HK-2 (cell line): ENCODE measurements at regions not wholly inside any gene's neighbourhood (a gene's known extent, or its start where the extent isn't known, plus 50 kb on each side); places are given as distances from the start of the nearest gene placed in this dataset.
"Not testable (repeated sequence)": the region's sequence is repeated elsewhere in the genome, so short reads cannot be mapped to it uniquely, and the experiment has no call there.

ENCODE experiments used
- DNase-seq: peaks from one replicate; pipeline ENCODE4 v3.0.0-alpha.2; 2018; ENCODE audit not compliant: unreplicated experiment

DNA sequence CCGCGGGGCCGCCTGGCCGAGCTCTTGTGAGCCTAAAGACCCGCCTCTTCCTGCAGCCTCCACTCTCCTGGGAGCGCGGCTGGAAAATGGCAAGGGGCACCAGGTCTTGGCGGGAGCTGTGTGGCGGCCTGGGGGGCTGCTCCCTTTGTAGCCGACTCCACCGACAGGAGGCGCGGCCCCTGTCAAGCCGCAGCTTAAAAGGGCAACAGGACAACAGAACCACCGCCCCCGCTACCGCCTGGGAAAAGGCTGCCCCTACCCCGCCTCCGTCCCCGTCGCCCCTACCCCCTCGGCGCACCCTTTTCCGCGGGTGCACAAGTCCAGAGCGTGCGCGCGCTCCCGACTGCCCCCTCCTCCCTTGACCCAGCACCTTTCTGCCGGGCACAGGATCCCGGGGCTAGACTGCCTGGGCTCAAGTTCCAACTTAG, 60.3 kb downstream of the GOLGA8K start:
- DNase-seq = peak; percentile 40

DNA sequence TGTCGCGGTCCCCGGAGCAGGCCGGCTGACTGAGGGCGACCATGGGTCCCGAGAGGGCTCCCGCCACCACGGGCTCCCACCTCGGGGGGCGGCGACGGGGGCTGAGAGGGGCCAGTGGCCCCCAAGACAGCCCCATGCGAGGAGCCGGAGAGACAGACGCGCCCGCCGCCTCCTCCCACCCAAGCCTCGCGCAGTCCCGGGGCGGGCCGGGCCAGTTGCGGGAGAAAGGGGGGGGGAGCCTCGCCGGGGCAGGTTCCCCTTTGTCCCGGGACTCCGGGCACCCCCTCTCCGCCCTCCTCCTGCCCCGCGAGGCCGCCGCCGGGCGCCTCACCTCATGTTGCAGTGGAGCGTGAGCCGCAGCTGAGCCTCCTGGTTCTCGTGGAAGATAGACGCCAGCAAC, 60.8 kb downstream of the GOLGA8K start:
- not testable (repeated sequence) for DNase-seq

DNA sequence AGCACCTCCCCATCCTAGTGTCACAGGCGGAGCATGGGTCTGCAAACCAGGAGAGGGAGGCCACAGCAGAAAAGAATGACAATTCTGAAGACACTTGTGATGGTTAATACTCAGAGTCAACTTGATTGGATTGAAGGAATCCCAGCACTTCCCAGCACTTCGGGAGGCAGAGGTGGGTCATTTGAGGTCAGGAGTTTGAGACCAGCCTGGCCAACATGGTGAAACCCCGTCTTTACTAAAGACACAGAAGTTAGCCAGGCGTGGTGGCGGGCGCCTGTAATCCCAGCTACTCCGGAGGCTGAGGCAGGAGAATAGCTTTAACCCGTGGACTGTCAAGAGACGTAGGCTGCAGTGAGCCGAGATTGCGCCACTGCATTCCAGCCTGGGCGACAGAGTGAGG, 61.6 kb downstream of the GOLGA8K start:
- not testable (repeated sequence) for DNase-seq

DNA sequence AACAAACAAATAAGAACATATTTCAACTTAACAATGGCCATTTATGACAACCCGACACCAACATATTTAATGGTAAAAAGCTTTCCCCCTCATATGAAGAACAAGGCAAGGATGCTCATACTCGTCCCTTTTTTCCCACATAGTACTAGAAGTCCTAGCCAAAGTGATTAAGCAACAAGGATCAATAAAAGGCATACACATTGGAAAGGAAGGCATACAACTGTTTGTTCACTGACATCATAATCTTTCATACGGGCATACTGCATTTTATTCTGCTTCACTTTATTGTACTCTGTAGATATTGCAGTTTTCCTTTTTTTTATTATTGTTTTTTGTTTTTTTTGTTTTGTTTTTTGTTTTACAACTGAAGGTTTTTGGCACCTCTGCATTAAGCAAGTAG, 66.3 kb downstream of the GOLGA8K start:
- DNase-seq = not testable (repeated sequence)

DNA sequence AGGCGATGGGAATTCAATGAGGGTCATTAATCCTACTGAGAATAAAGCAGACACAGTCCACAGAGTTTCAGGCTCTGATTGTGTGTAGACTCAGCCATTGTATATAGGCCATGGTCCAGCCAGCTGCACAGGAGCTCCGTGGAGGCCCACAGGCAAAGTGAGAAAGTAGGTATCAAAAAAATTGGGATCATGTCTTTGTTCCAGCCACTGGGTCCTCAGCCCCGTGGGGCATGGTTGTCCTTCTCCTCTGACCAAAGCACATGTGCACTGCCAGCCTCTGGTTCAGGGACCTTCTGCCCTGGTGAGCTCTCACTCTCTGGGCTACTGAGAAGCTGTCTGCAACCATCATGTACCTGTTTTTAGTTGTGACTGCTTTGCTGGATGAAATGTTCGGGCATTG, 79.7 kb downstream of the GOLGA8K start:
- DNase-seq = not testable (repeated sequence)

DNA sequence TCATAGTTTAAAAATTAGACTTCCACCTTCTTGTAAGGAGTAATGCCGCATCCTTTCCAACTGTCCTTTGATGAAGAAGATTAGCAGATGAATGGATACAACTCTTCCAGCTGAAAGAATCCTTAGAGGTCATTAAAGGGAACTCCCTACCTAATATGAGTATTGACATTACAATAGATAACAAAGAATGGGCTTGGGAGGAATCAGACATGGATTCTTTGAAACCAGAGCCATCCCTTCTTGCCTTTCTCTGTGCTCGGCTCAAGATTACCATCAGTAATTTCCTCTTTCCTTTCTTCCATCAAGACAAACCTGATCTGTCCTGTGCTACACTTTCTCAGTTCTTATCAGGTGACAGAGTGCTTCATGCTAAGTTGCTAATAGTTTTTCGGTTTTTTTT, 83.8 kb downstream of the GOLGA8K start:
- DNase-seq = not testable (repeated sequence)

DNA sequence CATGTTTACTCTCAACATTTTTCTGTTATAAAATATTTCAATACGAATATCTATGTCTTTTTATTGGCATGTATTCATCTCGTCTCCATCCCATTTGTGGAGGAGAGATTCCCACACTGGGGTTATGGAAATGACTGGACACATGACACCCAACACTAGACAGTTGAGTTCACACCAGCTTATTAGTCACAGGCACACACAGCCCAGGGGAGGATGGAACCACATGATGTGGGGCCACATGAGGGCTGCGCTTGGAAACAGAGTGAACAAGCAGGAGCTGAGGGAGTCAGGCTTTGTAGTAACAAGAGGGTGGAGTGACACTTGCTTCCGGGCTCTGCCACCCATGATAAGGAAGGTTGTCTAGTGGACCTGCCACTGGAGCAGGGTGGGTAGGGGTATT, 86.6 kb downstream of the GOLGA8K start:
- DNase-seq = not testable (repeated sequence)

DNA sequence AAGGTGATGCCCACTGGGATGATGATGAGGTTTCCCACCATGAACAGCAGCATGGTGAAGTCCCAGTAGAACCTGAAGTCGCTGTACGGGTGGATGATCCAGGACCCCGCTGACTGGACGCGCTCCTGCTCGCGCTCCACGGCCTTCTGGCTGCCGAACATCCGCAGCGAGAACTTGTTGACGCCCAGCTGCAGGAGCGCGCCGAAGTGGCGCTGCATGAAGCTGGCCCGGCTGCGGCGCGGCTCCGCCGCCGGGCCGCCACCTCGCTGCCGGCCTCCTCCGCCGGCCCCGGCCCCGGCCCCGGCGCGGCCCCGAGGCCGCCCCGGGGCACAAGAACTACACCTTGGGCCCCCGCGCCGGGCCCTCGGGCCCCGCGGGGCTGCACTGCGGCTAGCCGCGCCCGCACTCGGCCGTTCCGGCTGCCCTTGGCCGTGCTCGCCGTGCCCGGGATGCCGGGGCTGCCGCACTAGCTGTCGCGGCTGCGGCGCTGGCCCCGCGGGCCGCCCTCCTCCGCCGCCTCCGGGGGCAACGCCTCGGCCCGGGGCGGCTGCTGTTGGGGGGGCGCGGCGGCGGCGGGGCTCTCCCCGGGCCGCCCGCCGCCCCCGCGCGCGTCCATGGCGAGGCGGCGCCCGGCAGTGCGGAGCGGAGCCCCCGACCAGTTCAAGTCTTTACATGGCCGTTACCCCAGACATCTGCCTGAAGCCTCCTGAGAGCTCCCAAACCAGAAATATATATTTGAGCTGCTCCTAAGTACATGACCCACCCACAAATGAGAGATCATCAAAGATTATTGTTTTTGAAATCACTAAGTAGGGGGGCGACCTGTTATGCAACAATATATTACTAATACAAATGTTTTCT, 87.8 kb downstream of the GOLGA8K start:
- not testable (repeated sequence) for DNase-seq

DNA sequence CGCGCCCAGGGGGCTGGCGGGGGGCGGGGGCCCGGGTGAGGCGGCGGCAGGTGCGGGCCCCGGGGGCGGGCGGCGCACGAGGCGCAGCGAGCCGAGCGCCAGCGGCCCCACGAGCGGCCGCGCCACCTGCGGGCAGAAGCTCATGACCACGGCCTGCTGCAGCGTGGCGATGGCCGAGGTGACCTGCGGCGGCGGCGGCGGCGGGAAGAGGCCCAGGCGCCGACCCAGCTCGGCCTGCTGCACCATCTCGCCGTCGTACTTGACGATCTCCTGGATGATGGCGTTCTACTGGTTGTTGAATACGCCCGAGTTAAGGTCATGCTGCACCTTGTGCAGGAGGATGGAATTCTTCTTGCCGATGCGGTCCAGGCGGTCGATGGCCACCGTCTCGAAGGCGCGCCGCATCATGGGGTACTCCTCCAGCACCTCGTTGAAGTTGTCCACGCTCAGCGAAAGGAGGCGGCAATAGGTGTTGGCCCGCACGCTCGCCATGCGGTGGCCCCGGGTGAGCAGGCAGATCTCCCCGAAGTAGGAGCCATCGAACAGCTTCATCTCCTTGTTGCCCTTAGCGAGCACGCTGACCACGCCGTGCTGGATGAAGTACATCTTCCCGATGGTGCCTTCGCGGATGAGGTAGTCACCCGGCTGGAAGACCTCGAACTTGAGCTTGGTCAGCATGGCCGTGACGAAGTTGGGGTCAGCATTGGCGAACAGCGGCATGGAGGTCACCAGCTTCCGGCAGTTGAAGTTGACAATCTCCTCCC, 89.5 kb downstream of the GOLGA8K start:
- not testable (repeated sequence) for DNase-seq

DNA sequence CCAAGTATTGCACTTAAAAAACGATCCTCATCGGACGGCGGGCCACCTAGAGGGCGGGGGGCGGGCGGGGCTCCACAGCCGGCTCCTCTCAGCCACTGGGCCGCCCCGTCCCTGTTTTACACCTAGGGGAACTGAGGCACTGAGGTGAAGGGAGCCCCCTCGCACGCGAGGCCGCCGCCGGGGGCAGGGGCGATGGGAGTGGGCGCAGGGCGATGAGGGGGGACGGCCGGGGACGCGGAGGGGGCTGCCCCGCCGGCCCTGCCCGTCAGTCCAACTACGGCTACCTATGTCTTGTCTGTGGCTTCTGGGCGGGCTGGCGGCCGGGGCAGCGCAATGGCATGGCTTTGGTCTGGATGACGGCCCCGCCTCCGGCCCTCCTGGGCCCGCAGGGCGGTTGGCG, 90.4 kb downstream of the GOLGA8K start:
- not testable (repeated sequence) for DNase-seq

DNA sequence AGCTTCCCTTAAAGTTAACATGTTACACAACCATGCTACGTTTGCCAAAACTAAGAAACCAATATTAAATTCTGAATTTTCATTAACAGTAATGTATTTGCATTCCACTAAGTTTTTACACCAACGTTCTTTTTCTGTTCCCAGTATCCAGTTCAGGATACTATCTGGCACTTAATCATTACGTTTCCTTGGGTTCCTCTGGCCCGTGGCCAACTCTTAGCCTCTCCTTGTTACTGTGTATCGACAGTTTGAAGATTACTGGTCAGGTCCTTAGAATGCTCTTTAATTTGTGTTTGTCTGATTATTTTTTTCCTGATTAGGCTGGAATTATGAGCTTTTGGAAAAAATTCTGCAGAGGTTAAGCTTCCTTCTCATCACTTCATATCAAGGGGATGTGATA, 95.5 kb downstream of the GOLGA8K start:
- DNase-seq = not testable (repeated sequence)

DNA sequence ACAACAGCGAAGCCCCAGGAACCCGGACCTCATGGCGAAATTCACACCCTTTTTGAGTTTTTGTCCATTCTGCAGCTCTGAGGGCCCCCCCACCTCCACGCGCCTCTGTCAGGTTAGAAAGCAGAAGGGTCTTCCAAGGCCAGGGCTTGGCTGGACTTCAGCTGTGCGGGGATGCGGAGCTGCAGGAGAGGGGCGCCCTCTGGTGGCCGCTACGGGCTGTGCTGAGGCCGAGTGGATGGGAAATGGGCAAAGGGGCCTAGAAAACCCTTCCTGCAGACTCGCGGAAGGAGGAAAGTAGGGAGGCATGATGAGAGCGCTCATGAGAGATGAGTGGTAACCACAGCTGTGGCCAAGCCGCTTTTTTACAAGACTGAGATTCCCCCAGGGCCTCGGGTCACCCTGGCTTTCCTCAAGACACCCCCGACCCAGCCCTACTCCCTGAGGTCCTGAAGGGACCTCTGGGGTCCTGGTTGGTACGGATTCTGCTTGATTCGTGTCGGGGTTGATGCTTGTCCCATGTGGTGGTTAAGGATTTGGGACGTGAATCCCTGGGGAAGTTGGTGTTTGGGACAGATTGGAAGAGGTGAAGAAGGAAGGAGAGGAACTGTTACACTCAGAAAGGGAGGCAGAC, 126.8 kb downstream of the GOLGA8K start:
- not testable (repeated sequence) for DNase-seq

DNA sequence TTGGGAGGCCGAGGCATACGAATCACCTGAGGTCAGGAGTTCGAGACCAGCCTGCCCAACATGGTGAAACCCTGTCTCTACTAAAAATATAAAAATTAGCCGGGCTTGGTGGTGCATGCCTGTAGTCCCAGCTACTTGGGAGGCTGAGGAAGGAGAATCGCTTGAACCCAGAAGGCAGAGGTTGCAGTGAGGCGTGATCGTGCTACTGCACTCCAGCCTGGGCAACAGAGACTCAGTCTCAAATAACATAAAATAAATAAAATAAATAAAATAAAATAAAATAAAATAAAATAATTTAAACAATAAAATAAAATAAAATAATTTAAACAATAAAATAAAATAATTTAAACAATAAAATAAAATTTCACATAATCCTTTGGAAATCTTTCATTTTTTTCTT, 149.1 kb downstream of the GOLGA8K start:
- DNase-seq = not testable (repeated sequence)

DNA sequence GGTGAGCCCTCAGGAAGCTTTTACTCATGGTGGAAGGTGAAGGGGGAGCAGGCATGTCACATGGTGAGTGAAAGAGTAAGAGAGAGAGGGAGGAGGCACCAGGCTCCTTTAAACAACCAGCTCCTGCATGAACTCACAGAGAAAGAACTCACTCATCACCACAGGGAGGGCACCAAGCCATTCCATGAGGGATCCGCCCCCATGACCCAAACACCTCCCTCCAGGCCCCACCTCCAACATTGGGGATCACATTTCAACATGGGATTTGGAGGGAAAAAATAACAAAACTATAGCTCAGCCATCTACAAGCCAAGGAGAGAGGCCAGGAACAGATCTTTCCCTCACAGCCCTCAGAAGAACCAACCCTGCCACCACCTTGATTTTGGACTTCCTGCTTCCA, 153.9 kb downstream of the GOLGA8K start:
- DNase-seq = not testable (repeated sequence)

DNA sequence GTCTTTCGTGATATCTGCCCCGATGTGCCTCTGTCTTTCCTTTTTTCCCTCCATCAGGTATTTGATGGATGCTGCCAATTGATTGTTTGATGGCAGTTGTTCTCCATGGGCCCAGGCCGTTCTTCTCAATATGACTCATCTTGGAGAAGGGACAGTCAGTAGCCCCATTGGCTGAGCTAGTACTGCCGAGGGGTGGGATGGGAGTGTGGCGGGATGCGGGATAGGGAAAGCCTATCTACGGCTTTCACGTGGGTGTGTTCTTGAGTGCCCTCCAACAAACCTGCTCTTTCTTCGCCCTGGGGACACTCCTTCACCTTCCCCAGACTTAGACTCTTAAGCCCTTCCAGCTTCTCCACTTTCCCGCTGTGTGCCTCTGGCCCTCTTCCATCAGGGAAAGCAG, 159.4 kb downstream of the GOLGA8K start:
- DNase-seq = not testable (repeated sequence)

DNA sequence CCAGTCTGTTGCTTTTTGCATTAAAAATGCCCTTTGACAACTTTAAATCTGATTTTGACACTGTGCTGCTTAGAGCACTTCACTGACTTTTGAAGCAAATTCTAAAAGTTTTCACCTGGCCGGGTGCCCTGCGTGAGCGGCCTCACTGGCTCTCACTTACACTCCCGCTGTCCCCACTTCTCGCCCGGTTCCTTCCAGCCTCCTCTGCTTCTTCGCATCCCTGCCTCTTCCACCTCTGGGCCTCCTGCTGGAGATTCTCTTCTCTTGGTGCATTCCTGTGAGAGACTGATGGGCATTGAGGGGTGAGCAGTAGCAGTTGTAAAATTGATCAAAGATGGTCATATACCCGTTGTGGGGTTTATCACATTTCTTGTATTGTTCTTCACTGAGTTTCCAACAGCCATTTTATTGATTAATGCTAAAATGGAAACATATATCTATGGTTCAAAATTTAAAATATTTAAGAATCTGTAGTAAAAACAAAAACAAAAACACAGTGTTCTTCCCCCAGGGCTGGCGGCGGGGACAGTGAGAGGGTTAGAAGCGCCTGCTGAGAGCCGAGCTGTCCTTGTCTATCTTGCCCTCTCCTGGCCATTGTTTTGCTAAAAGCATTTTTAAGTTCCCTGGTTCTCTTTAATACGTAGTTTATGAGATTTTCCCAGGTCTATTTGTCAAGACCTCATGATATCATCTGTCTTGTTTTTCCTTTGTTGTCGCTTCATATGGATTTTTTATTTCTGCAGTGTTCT, 160.1 kb downstream of the GOLGA8K start:
- DNase-seq = not testable (repeated sequence)

DNA sequence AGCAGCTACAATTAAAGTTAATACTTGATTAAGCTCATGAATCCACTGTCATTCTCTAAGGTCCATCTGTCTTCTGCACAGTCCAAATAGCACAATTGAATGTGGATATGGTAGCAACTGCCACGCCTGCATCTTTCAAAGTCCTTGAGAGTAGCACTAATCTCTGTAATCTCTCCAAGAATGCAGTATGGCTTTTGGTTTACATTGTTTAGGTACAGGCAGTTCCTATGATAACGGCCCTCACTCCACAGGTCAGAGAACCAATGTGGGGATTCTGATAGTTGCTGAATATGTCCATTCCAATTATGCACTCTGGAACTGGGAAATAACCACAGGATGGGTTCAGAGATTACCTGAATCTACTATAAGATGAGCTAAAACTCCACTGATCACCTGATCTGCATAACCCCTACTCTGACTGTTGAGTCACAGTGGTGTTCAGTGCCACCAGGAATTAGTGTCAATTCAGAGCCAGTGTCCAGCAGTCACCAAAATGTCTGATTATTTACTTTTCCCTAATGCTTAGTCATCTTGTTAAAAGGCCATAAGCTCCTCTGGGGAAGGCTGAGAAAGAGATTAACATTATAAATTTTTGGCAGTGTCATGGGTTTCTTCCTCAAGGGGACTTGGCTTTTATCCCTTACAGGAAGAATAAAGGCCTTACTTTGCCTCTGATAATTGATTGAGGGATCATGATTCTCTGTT, 175.5 kb downstream of the GOLGA8K start:
- DNase-seq = not testable (repeated sequence)

DNA sequence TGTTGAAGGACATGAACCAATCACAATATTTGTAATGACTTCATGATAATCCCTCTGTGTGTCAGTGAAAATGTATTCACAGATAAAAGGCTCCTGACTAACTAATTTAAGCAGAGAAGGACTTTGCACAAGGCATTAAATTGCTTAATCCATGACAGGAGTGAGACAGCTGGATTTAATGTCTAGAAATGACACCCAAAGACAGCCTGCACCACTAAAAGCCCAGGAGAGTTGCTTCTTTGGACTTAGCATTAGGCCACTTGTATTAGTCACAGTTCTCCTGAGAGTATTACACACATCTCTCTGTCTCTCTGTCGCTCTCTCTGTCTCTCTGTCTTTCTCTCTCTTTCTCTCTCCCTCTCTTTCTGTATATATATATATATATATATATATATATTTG, 180.4 kb downstream of the GOLGA8K start:
- DNase-seq = no peak
